H1 (cell line): ENCODE measurements at regions not wholly inside any gene's neighbourhood (a gene's known extent, or its start where the extent isn't known, plus 50 kb on each side); places are given as distances from the start of the nearest gene placed in this dataset.

Experiments used
- ATF2 ChIP-seq: IDR thresholded peaks from 2 replicates; pipeline ENCODE4 v1.6.1; 2012; ENCODE audit warnings: low read length, inconsistent platforms
- CHD7 ChIP-seq: fragments of 300-600 bp; sonication (generic); IDR thresholded peaks from 2 replicates; pipeline ENCODE4 v1.7.1; 2012; ENCODE audit warnings: low read length, moderate library complexity, mild to moderate bottlenecking, inconsistent platforms; ENCODE audit not compliant: insufficient replicate concordance
- CTBP2 ChIP-seq: IDR thresholded peaks from 2 replicates; pipeline ENCODE4 v1.7.0; 2011; ENCODE audit warnings: borderline replicate concordance, mild to moderate bottlenecking, moderate library complexity, mixed read lengths, low read length; ENCODE audit not compliant: insufficient read depth, insufficient read length
- RAD21 ChIP-seq, 2 experiments: IDR thresholded peaks in 1 of 2; conservative IDR thresholded peaks in 1 of 2; 2 replicates each; pipeline ENCODE4 v1.6.1; 2011; ENCODE audit warnings: low read depth in 2 of 2, low read length in 2 of 2, improper control_type of control experiment in 1 of 2, inconsistent platforms in 1 of 2, mild to moderate bottlenecking in 1 of 2, moderate library complexity in 1 of 2
- SP4 ChIP-seq: IDR thresholded peaks from 2 replicates; pipeline ENCODE4 v1.6.1; 2012; ENCODE audit warnings: low read length, inconsistent platforms

- TF ChIP-seq CTBP2 (no peak), ATF2 (no peak), RAD21 (IDR thresholded peaks at IDR 0.05 in 1 of 2, conservative IDR thresholded peaks at IDR 0.05 in 1 of 2; ENCODE audit: low read depth in 2 of 2, low read length in 2 of 2) (no peak), SP4 (no peak), CHD7 (no peak)
These were observed 1131.0 kb downstream of the BCL11B start (continued) for GRCh38 chr14:98140862-98141530.
